GM18511 (cell line): ENCODE measurements at regions not wholly inside any gene's neighbourhood (a gene's known extent, or its start where the extent isn't known, plus 50 kb on each side); places are given as distances from the start of the nearest gene placed in this dataset.

Source experiments
- ATAC-seq: cut with Tn5 transposase; IDR thresholded peaks from one replicate; pipeline ENCODE4 v1.9.1; 2021; ENCODE audit warnings: mild to moderate bottlenecking, moderate library complexity; ENCODE audit not compliant: unreplicated experiment

GRCh38 chr12:127077262-127078045 lies 1189.5 kb upstream of the TMEM132C start:
- ATAC-seq: no peak

GRCh38 chr12:127078577-127079350 lies 1188.2 kb upstream of the TMEM132C start:
- ATAC-seq: no peak

- no peak for ATAC-seq
These were observed 1187.3 kb upstream of the TMEM132C start for GRCh38 chr12:127079636-127080035.

GRCh38 chr12:127081058-127081457 lies 1185.9 kb upstream of the TMEM132C start:
- no peak for ATAC-seq

GRCh38 chr12:127083008-127083949 lies 1183.7 kb upstream of the TMEM132C start:
- ATAC-seq: peak; percentile 98

GRCh38 chr12:127101076-127101475 lies 1165.9 kb upstream of the TMEM132C start:
- no peak for ATAC-seq

- ATAC-seq: no peak
These were observed 1160.9 kb upstream of the TMEM132C start for GRCh38 chr12:127106041-127106440.

GRCh38 chr12:127106697-127107096 lies 1160.3 kb upstream of the TMEM132C start:
- no peak for ATAC-seq

GRCh38 chr12:127107744-127108143 lies 1159.2 kb upstream of the TMEM132C start:
- ATAC-seq: peak; percentile 41

- peak; percentile 89 for ATAC-seq
These were observed 1158.4 kb upstream of the TMEM132C start for GRCh38 chr12:127108360-127109215.

- ATAC-seq: no peak
These were observed 1153.0 kb upstream of the TMEM132C start for GRCh38 chr12:127113945-127114344.

- no peak for ATAC-seq
These were observed 1151.4 kb upstream of the TMEM132C start for GRCh38 chr12:127115468-127116035.

- ATAC-seq: no peak
These were observed 1148.7 kb upstream of the TMEM132C start for GRCh38 chr12:127118251-127118650.

- ATAC-seq: no peak
These were observed 1147.3 kb upstream of the TMEM132C start for GRCh38 chr12:127119600-127120140.

- ATAC-seq: no peak
These were observed 1146.1 kb upstream of the TMEM132C start for GRCh38 chr12:127120851-127121250.

- no peak for ATAC-seq
These were observed 1145.4 kb upstream of the TMEM132C start for GRCh38 chr12:127121494-127122084.

- ATAC-seq: peak; percentile 85
These were observed 1141.2 kb upstream of the TMEM132C start for GRCh38 chr12:127125607-127126259.

- peak; percentile 22 for ATAC-seq
These were observed 1140.7 kb upstream of the TMEM132C start for GRCh38 chr12:127126260-127126628.

- no peak for ATAC-seq
These were observed 1139.1 kb upstream of the TMEM132C start for GRCh38 chr12:127127897-127128296.
